Posterior vena cava (tissue), 2 donors: ENCODE measurements at regions not wholly inside any gene's neighbourhood (a gene's known extent, or its start where the extent isn't known, plus 50 kb on each side); places are given as distances from the start of the nearest gene placed in this dataset.

Experiments
- DNase-seq: peaks from one replicate; pipeline ENCODE4 v3.0.0-alpha.2; 2020; ENCODE audit warnings: low spot score
- intact Hi-C, 2 donors: fragments of 100-400 bp; cut with DNase I; formaldehyde crosslinking; loops; one replicate each; pipeline versions ENCODE4 v1.14.1 to v1.14.2; 2022 to 2023
- donor health status: DM: yes; HTN: yes; CAD: no.
- donor health status: DM: yes; HTN: yes; CAD: no.

- no peak for DNase-seq
- intact Hi-C loops: no loop called here
These were observed 85.7 kb downstream of the ADRB2 start for GRCh38 chr5:148912146-148912545.

GRCh38 chr5:148912714-148913398 lies 86.4 kb downstream of the ADRB2 start:
- DNase-seq: no peak
- intact Hi-C loops: no loop called here

DNA sequence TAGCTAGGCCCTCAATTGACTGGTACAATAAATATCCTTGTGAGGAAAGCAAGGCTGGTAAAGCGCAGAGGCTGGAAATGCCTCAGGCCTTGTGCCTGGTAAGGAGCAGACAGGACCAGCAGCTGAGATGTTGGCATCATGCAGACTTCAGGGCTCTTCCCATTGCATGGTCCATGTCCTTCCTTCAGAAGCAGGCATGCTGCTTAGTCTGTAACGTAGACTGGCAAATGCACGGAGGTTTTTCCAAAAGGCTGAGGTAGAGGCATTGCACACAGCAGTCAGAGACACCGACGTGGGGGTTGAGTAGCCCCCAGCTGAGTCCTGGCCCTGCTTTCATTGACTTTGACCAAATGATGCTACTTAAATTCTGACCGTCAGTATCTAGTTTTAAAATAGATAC lies 87.1 kb downstream of the ADRB2 start:
- DNase-seq: no peak
- intact Hi-C loops: no loop called here

DNA sequence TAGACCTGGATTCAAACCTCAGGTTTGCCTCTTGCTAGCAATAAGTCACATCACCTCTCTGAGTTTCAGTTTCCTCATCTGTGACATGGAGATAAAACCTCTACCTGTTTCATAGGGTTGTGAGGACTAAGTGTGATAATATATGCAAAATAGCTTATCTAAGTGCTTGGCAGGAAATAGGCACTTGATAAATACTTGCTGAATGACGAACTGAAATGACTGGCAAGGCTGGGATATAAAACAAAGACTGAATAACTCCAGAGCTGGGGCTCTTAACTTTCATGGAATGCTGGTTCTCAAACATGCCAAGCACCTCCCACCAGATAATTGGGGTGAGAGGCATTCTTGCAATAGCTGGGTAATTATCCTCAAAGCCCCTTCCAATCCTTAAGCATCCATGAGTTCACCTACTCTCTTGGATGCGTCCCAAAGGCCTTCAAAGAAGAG lies 87.6 kb downstream of the ADRB2 start:
- intact Hi-C loops: no loop called here
- DNase-seq: no peak

GRCh38 chr5:148915224-148915817 lies 88.9 kb downstream of the ADRB2 start:
- no peak for DNase-seq
- intact Hi-C loops: no loop called here

DNA sequence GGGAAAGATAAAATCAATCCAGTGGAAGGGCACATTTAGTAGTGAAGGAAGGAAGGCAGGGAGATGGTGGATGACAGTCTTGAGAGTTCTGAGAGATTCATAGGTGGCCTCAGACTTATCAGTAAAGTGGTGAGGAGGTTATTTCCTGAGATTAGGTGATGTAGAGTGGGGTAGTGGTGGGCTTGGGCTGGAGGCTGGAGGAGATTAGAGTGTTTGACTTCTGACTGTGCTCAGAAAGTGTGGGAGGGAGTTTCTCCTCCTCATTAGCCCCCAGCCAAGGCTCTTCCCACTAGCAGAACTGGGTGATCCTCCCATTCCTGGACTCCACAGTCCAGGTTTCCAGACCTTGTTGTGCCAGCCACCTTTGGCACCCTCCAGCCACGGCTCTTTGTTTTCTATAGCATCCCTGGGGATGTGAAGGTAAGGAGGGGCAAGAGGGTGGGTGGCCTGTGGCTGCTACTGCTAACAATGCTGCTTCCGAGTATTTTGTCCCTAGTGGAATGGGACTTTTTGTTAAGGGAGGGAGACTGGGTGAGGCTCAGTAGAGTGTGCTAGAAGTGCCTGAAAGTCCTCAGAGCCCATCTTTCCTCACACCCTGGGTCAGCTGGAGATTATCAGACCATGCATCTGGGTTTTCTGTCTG lies 94.4 kb downstream of the ADRB2 start:
- no peak for DNase-seq
- intact Hi-C loops: loop anchor here in 1 of 2 donors (10.0 kb wide), 1 partner anchor 46 kb away; no protein-coding TSS in a partner anchor

DNA sequence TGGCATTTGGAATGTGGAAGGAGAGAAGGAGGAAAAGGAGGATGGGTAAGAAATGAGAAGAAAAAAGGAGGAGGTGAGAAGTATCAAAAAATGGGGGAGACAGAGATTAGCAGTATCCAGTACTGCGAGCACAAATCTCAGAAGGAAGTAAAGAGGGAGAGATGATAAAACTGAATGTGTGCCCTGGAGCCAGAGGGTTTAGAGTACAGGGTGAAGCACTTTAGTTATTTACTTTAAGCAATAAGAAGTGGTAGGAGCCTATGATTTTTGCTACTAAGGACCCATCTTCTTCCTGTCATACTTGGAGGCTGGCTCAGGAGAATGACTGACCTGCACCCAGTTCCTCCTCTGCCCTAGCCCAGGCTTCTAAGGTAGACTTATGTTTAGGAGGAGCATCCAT lies 94.9 kb downstream of the ADRB2 start:
- intact Hi-C loops: loop anchor here in 1 of 2 donors (10.0 kb wide), 1 partner anchor 47 kb away; no protein-coding TSS in a partner anchor
- DNase-seq: no peak

- DNase-seq: no peak
- intact Hi-C loops: loop anchor here in 1 of 2 donors (10.0 kb wide), 1 partner anchor 48 kb away; no protein-coding TSS in a partner anchor
These were observed 96.2 kb downstream of the ADRB2 start for GRCh38 chr5:148922606-148923005.

GRCh38 chr5:148923023-148923422 lies 96.6 kb downstream of the ADRB2 start:
- no peak for DNase-seq
- intact Hi-C loops: loop anchor here in 1 of 2 donors (10.0 kb wide), 1 partner anchor 48 kb away; no protein-coding TSS in a partner anchor

- intact Hi-C loops: loop anchor here in 1 of 2 donors (10.0 kb wide), 1 partner anchor 50 kb away; no protein-coding TSS in a partner anchor
- no peak for DNase-seq
These were observed 98.4 kb downstream of the ADRB2 start for GRCh38 chr5:148924817-148925216.

GRCh38 chr5:148926207-148926606 lies 99.8 kb downstream of the ADRB2 start:
- DNase-seq: no peak
- intact Hi-C loops: loop anchor here in 1 of 2 donors (10.0 kb wide), 1 partner anchor 51 kb away; no protein-coding TSS in a partner anchor

- intact Hi-C loops: loop anchor here in 1 of 2 donors (10.0 kb wide), 1 partner anchor 53 kb away; no protein-coding TSS in a partner anchor
- no peak for DNase-seq
These were observed 101.0 kb downstream of the ADRB2 start for GRCh38 chr5:148927307-148927946.

- intact Hi-C loops: loop anchor here in 1 of 2 donors (10.0 kb wide), 1 partner anchor 53 kb away; no protein-coding TSS in a partner anchor
- DNase-seq: no peak
These were observed 101.7 kb downstream of the ADRB2 start for GRCh38 chr5:148928141-148928540.

GRCh38 chr5:148931453-148932057 lies 105.1 kb downstream of the ADRB2 start:
- DNase-seq: no peak
- intact Hi-C loops: loop anchor here in 1 of 2 donors (10.0 kb wide), 1 partner anchor 173 kb away; no protein-coding TSS in a partner anchor

GRCh38 chr5:148932355-148932935 lies 106.0 kb downstream of the ADRB2 start:
- DNase-seq: no peak
- intact Hi-C loops: loop anchor here in 1 of 2 donors (10.0 kb wide), 1 partner anchor 172 kb away; no protein-coding TSS in a partner anchor

GRCh38 chr5:148933903-148934432 lies 107.6 kb downstream of the ADRB2 start:
- no peak for DNase-seq
- intact Hi-C loops: loop anchor here in 1 of 2 donors (10.0 kb wide), 1 partner anchor 171 kb away; no protein-coding TSS in a partner anchor

DNA sequence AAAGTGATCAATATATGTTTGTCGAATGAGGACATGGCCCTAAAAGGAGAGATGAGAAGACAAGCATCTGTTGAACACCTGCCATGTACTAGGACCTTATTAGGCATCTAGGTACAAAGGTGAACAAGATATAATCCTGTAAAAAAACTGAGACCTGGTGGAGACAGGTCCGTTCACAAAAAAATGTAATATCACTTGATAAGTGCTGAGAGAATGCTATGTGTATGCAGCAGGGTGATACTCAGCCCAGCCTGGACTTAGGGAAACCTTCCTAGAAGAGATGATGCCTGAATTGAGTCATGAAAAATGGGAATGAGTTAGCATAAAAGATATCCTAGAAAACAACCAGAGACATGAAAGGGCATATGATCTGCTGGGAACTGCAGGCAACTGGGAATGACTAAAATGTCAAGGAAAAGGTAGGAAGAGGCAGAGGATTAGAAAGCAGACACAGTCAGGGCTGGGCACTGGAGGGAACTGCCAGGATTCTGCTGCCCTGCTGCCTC lies 108.5 kb downstream of the ADRB2 start:
- intact Hi-C loops: loop anchor here in 1 of 2 donors (10.0 kb wide), 1 partner anchor 170 kb away; no protein-coding TSS in a partner anchor
- DNase-seq: no peak

- DNase-seq: no peak
- intact Hi-C loops: loop anchor here in 1 of 2 donors (10.0 kb wide), 1 partner anchor 168 kb away; no protein-coding TSS in a partner anchor
These were observed 110.8 kb downstream of the ADRB2 start for GRCh38 chr5:148937239-148937638.
